SU-DHL-6 (cell line): ENCODE measurements at regions not wholly inside any gene's neighbourhood (a gene's known extent, or its start where the extent isn't known, plus 50 kb on each side); places are given as distances from the start of the nearest gene placed in this dataset.

Experiments used
- EZH2phosphoT487 ChIP-seq: fragments of 200-600 bp; sonication (generic), shearing (Covaris generic); conservative IDR thresholded peaks from 2 replicates; pipeline ENCODE4 v1.6.1; 2018; ENCODE audit warnings: mild to moderate bottlenecking, antibody characterized with exemption, low read length, moderate library complexity, mixed read lengths
- TF ChIP-seq, protein P1 (sequence below): fragments of 200-600 bp; sonication (generic); IDR thresholded peaks from one replicate; pipeline ENCODE4 v1.5.1; 2017; ENCODE audit warnings: antibody characterized with exemption, mild to moderate bottlenecking, low read length, moderate library complexity; ENCODE audit not compliant: insufficient read depth, poor library complexity, severe bottlenecking

DNA sequence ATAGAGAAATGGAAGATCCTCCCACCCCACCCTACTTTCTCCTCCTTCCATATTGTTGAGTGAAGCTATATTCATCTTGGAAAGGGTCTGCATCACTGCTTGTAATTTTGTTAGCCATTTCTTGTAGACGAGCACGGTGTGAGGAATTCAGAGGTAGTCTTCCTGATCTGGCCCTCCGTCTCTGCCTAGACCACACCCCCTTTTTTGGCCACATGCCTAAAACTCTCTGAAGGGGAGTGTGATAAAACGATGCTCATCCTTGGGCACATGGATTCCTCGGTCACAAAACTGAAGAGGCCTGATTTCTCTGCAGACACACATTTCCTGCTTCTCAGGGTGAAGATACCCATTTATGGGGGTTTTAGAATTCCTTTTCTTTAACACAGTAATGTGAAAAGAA lies 182.8 kb downstream of the LARP7 start:
- TF ChIP-seq, protein P1, sequence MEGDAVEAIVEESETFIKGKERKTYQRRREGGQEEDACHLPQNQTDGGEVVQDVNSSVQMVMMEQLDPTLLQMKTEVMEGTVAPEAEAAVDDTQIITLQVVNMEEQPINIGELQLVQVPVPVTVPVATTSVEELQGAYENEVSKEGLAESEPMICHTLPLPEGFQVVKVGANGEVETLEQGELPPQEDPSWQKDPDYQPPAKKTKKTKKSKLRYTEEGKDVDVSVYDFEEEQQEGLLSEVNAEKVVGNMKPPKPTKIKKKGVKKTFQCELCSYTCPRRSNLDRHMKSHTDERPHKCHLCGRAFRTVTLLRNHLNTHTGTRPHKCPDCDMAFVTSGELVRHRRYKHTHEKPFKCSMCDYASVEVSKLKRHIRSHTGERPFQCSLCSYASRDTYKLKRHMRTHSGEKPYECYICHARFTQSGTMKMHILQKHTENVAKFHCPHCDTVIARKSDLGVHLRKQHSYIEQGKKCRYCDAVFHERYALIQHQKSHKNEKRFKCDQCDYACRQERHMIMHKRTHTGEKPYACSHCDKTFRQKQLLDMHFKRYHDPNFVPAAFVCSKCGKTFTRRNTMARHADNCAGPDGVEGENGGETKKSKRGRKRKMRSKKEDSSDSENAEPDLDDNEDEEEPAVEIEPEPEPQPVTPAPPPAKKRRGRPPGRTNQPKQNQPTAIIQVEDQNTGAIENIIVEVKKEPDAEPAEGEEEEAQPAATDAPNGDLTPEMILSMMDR: no peak
- TF ChIP-seq EZH2phosphoT487: no peak
